ENCODE measurements at regions not wholly inside any gene's neighbourhood (a gene's known extent, or its start where the extent isn't known, plus 50 kb on each side); places are given as distances from the start of the nearest gene placed in this dataset.

DNA sequence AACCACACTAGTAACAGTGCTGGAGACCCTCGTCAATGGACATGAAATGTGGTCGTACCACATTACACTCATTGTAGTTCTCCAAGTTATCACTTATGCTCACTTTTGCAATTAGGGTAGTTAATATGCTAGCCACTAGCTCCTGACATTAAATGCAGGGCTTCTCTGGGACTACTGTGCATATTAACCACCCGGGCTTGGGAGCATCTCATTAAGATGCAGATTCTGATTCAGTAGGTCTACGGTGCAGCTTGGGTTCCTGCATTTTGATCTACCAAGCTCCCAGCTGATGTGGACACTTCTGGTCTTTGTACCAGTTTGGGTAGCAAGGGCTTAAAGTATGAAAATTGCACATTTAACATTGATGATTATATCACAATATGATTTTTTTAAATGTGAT, 98.0 kb downstream of the ZFP64 start:
- Histone ChIP-seq H3K36me3 (ENCODE audit: insufficient read depth, low read length) (no peaks in the 10 kb centered on the region), H3K4me1 (ENCODE audit: insufficient read depth, low read length, severe bottlenecking) (no peaks in the 10 kb centered on the region), H4K20me1 (ENCODE audit: insufficient read depth, low read length) (no peaks in the 10 kb centered on the region), H3K4me2 (ENCODE audit: low read length) (no peak overlapping the region), H3K9me2 (ENCODE audit: low read depth, low read length) (no peaks in the 10 kb centered on the region), H3K9me3 (ENCODE audit: low read length) (no peaks in the 10 kb centered on the region), H3K4me3 (ENCODE audit: low read depth, low read length, poor library complexity, severe bottlenecking) (no peak overlapping the region), H2AFZ (ENCODE audit: low read length) (no peak overlapping the region), H3K79me2 (ENCODE audit: insufficient read depth, low read length) (no peaks in the 10 kb centered on the region), H3K27me3 (ENCODE audit: insufficient read depth, low read length) (no peaks in the 10 kb centered on the region), H3K27ac (ENCODE audit: low read depth, low read length, poor library complexity, severe bottlenecking) (no peak overlapping the region), H3K9ac (ENCODE audit: low read length) (no peak overlapping the region), H3F3A (ENCODE audit: insufficient read depth, low read length) (no peaks in the 10 kb centered on the region)
- no peak for TF ChIP-seq EZH2 (IDR thresholded peaks at IDR 0.05; ENCODE audit: borderline replicate concordance, low read length)
- TF ChIP-seq, protein P1, sequence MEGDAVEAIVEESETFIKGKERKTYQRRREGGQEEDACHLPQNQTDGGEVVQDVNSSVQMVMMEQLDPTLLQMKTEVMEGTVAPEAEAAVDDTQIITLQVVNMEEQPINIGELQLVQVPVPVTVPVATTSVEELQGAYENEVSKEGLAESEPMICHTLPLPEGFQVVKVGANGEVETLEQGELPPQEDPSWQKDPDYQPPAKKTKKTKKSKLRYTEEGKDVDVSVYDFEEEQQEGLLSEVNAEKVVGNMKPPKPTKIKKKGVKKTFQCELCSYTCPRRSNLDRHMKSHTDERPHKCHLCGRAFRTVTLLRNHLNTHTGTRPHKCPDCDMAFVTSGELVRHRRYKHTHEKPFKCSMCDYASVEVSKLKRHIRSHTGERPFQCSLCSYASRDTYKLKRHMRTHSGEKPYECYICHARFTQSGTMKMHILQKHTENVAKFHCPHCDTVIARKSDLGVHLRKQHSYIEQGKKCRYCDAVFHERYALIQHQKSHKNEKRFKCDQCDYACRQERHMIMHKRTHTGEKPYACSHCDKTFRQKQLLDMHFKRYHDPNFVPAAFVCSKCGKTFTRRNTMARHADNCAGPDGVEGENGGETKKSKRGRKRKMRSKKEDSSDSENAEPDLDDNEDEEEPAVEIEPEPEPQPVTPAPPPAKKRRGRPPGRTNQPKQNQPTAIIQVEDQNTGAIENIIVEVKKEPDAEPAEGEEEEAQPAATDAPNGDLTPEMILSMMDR (IDR thresholded peaks at IDR 0.05; ENCODE audit: low read length), result no peak

DNA sequence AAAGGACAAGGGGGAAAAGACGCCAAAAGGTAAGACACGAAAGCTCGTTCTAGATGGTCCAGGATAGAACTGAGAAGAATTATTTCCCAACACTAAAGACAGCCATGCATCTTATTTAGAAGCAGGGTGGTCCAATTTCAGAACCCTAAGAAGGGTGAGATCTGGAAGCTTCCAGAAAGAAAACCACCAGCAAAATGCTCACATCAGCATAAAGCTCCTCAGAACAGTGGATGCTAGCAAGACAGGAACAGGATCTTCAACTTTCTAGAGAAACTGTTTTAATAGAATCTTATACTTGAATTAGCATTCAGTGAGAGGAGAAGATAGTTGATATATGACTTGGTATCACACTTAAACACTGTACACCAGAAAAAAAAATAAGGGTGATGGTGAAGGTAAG, 101.5 kb downstream of the ZFP64 start:
- H4K20me1 ChIP-seq (ENCODE audit: insufficient read depth, low read length), result no peaks in the 10 kb centered on the region
- H3K27me3 ChIP-seq (ENCODE audit: insufficient read depth, low read length), result no peaks in the 10 kb centered on the region
- H3K9ac ChIP-seq (ENCODE audit: low read length), result no peak overlapping the region
- H3F3A ChIP-seq (ENCODE audit: insufficient read depth, low read length), result no peaks in the 10 kb centered on the region
- no peak overlapping the region for H3K4me3 ChIP-seq (ENCODE audit: low read depth, low read length, poor library complexity, severe bottlenecking)
- no peak overlapping the region for H2AFZ ChIP-seq (ENCODE audit: low read length)
- TF ChIP-seq EZH2 (IDR thresholded peaks at IDR 0.05; ENCODE audit: borderline replicate concordance, low read length), result no peak
- TF ChIP-seq, protein P1 (IDR thresholded peaks at IDR 0.05; ENCODE audit: low read length), result no peak
- H3K4me2 ChIP-seq (ENCODE audit: low read length), result no peak overlapping the region
- H3K36me3 ChIP-seq (ENCODE audit: insufficient read depth, low read length), result no peaks in the 10 kb centered on the region; the same call in 1 of the 2 replicates
- peaks cover 10% of the 10 kb centered on the region for H3K9me3 ChIP-seq (ENCODE audit: low read length)
- no peak overlapping the region for H3K27ac ChIP-seq (ENCODE audit: low read depth, low read length, poor library complexity, severe bottlenecking)
- no peaks in the 10 kb centered on the region for H3K9me2 ChIP-seq (ENCODE audit: low read depth, low read length)
- H3K79me2 ChIP-seq (ENCODE audit: insufficient read depth, low read length), result no peaks in the 10 kb centered on the region
- no peaks in the 10 kb centered on the region for H3K4me1 ChIP-seq (ENCODE audit: insufficient read depth, low read length, severe bottlenecking)

DNA sequence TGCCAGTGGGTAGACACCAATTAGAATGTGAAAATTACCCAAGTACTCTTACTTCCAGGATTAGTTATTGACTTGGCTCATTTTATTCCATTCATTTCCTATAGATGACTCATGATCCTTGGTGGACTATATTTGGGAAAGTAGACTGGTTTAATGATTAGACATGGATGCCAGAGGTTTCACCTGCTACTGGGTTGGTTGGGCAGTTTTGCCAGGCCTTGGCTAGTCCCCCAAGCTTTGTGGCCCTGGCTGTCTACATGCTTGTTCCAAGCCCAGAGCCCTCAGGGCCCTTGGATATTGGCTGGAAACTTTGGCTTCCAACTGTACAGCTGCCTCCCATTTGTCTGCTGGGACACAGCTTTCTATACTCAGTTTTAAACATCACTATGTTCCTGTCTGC, 104.1 kb downstream of the ZFP64 start:
- no peaks in the 10 kb centered on the region; the same call in 1 of the 2 replicates for H3K36me3 ChIP-seq (ENCODE audit: insufficient read depth, low read length)
- no peak overlapping the region for H3K4me3 ChIP-seq (ENCODE audit: low read depth, low read length, poor library complexity, severe bottlenecking)
- H3K79me2 ChIP-seq (ENCODE audit: insufficient read depth, low read length), result no peaks in the 10 kb centered on the region
- TF ChIP-seq EZH2 (IDR thresholded peaks at IDR 0.05; ENCODE audit: borderline replicate concordance, low read length), result no peak
- TF ChIP-seq, protein P1 (IDR thresholded peaks at IDR 0.05; ENCODE audit: low read length), result no peak
- H4K20me1 ChIP-seq (ENCODE audit: insufficient read depth, low read length), result no peaks in the 10 kb centered on the region
- H3K9me3 ChIP-seq (ENCODE audit: low read length), result peaks cover 10% of the 10 kb centered on the region
- H2AFZ ChIP-seq (ENCODE audit: low read length), result no peak overlapping the region
- H3K27ac ChIP-seq (ENCODE audit: low read depth, low read length, poor library complexity, severe bottlenecking), result no peak overlapping the region
- no peaks in the 10 kb centered on the region for H3F3A ChIP-seq (ENCODE audit: insufficient read depth, low read length)
- H3K9me2 ChIP-seq (ENCODE audit: low read depth, low read length), result no peaks in the 10 kb centered on the region
- no peak overlapping the region for H3K9ac ChIP-seq (ENCODE audit: low read length)
- no peaks in the 10 kb centered on the region for H3K27me3 ChIP-seq (ENCODE audit: insufficient read depth, low read length)
- H3K4me1 ChIP-seq (ENCODE audit: insufficient read depth, low read length, severe bottlenecking), result no peaks in the 10 kb centered on the region
- H3K4me2 ChIP-seq (ENCODE audit: low read length), result no peak overlapping the region

All from OCI-LY1 (cell line).